ENCODE measurements at regions not wholly inside any gene's neighbourhood (a gene's known extent, or its start where the extent isn't known, plus 50 kb on each side); places are given as distances from the start of the nearest gene placed in this dataset.

- H3K4me2 ChIP-seq (ENCODE audit: low read length): no peak overlapping the region
- H4K20me1 ChIP-seq (ENCODE audit: control insufficient read depth, insufficient read depth, low read depth, low read length): no peaks in the 10 kb centered on the region
- no peaks in the 10 kb centered on the region for H3K79me2 ChIP-seq (ENCODE audit: control insufficient read depth, low read length)
- H3K4me1 ChIP-seq (ENCODE audit: control insufficient read depth, low read length): no peaks in the 10 kb centered on the region
- no peak overlapping the region for H3K4me3 ChIP-seq (ENCODE audit: low read length)
- no peaks in the 10 kb centered on the region for H3K9me2 ChIP-seq (replicated peaks; ENCODE audit: control insufficient read depth, low read length)
- H3K36me3 ChIP-seq (ENCODE audit: control insufficient read depth, low read length): no peaks in the 10 kb centered on the region
- H3K27ac ChIP-seq (ENCODE audit: low read depth, low read length): no peak overlapping the region
- TF ChIP-seq EZH2phosphoT487 (IDR thresholded peaks at IDR 0.05; ENCODE audit: borderline replicate concordance, low read length) (no peak), CTCF (IDR thresholded peaks at IDR 0.05; ENCODE audit: low read depth, low read length, poor library complexity, severe bottlenecking) (no peak)
- H3K9me3 ChIP-seq (ENCODE audit: control insufficient read depth, insufficient read depth, low read length): no peaks in the 10 kb centered on the region
- no peaks in the 10 kb centered on the region for H3F3A ChIP-seq (ENCODE audit: control insufficient read depth, insufficient read depth)
- H3K27me3 ChIP-seq (ENCODE audit: control insufficient read depth, low read length): no peaks in the 10 kb centered on the region
Observed at GRCh38 chr16:24635900-24636610, 93.4 kb upstream of the TNRC6A start.

GRCh38 chr16:24639769-24640168 lies 89.7 kb upstream of the TNRC6A start:
- TF ChIP-seq EZH2phosphoT487 (IDR thresholded peaks at IDR 0.05; ENCODE audit: borderline replicate concordance, low read length) (no peak), CTCF (IDR thresholded peaks at IDR 0.05; ENCODE audit: low read depth, low read length, poor library complexity, severe bottlenecking) (no peak)
- no peaks in the 10 kb centered on the region for H3K9me3 ChIP-seq (ENCODE audit: control insufficient read depth, insufficient read depth, low read length)
- no peaks in the 10 kb centered on the region for H3K27me3 ChIP-seq (ENCODE audit: control insufficient read depth, low read length)
- H3K36me3 ChIP-seq (ENCODE audit: control insufficient read depth, low read length): no peaks in the 10 kb centered on the region
- H3K9me2 ChIP-seq (replicated peaks; ENCODE audit: control insufficient read depth, low read length): no peaks in the 10 kb centered on the region
- H3F3A ChIP-seq (ENCODE audit: control insufficient read depth, insufficient read depth): no peaks in the 10 kb centered on the region
- no peak overlapping the region for H3K27ac ChIP-seq (ENCODE audit: low read depth, low read length)
- no peak overlapping the region for H3K4me2 ChIP-seq (ENCODE audit: low read length)
- no peaks in the 10 kb centered on the region for H3K79me2 ChIP-seq (ENCODE audit: control insufficient read depth, low read length)
- no peak overlapping the region for H3K4me3 ChIP-seq (ENCODE audit: low read length)
- H4K20me1 ChIP-seq (ENCODE audit: control insufficient read depth, insufficient read depth, low read depth, low read length): no peaks in the 10 kb centered on the region
- H3K4me1 ChIP-seq (ENCODE audit: control insufficient read depth, low read length): no peaks in the 10 kb centered on the region

- H3K36me3 ChIP-seq (ENCODE audit: control insufficient read depth, low read length): no peaks in the 10 kb centered on the region
- H3K4me3 ChIP-seq (ENCODE audit: low read length): no peak overlapping the region
- no peaks in the 10 kb centered on the region for H3K79me2 ChIP-seq (ENCODE audit: control insufficient read depth, low read length)
- no peak overlapping the region for H3K4me2 ChIP-seq (ENCODE audit: low read length)
- no peaks in the 10 kb centered on the region for H3F3A ChIP-seq (ENCODE audit: control insufficient read depth, insufficient read depth)
- H3K27me3 ChIP-seq (ENCODE audit: control insufficient read depth, low read length): no peaks in the 10 kb centered on the region
- H3K4me1 ChIP-seq (ENCODE audit: control insufficient read depth, low read length): no peaks in the 10 kb centered on the region
- no peaks in the 10 kb centered on the region for H4K20me1 ChIP-seq (ENCODE audit: control insufficient read depth, insufficient read depth, low read depth, low read length)
- no peaks in the 10 kb centered on the region for H3K9me2 ChIP-seq (replicated peaks; ENCODE audit: control insufficient read depth, low read length)
- no peaks in the 10 kb centered on the region for H3K9me3 ChIP-seq (ENCODE audit: control insufficient read depth, insufficient read depth, low read length)
- no peak for TF ChIP-seq EZH2phosphoT487 (IDR thresholded peaks at IDR 0.05; ENCODE audit: borderline replicate concordance, low read length)
- no peak for TF ChIP-seq CTCF (IDR thresholded peaks at IDR 0.05; ENCODE audit: low read depth, low read length, poor library complexity, severe bottlenecking)
- no peak overlapping the region for H3K27ac ChIP-seq (ENCODE audit: low read depth, low read length)
Observed at GRCh38 chr16:24643489-24643888, 86.0 kb upstream of the TNRC6A start.
